Brain microvascular endothelial cell (primary cell): ENCODE measurements at regions not wholly inside any gene's neighbourhood (a gene's known extent, or its start where the extent isn't known, plus 50 kb on each side); places are given as distances from the start of the nearest gene placed in this dataset.
"Not testable (repeated sequence)": the region's sequence is repeated elsewhere in the genome, so short reads cannot be mapped to it uniquely, and the experiment has no call there.

Source experiments
- DNase-seq: peaks from one replicate; pipeline ENCODE4 v3.0.0-alpha.2; 2020
- H3K27ac ChIP-seq: fragments of 250-450 bp; sonication (Bioruptor Pico); 2 replicates; pipeline ENCODE4 v1.5.1; 2020; ENCODE audit warnings: mild to moderate bottlenecking, moderate library complexity
- H3K27me3 ChIP-seq: fragments of 250-450 bp; sonication (Bioruptor Pico); replicated peaks from 2 replicates; pipeline ENCODE4 v1.5.1; 2020; ENCODE audit warnings: mild to moderate bottlenecking
- H3K36me3 ChIP-seq: fragments of 250-450 bp; sonication (Bioruptor Pico); replicated peaks from 2 replicates; pipeline ENCODE4 v1.5.1; 2020; ENCODE audit warnings: mild to moderate bottlenecking
- H3K4me3 ChIP-seq: 2 replicates; pipeline ENCODE4 v1.5.1; 2011; ENCODE audit warnings: low read depth, mild to moderate bottlenecking, control low read depth, low read length, moderate library complexity
- in situ Hi-C: cut with HindIII; loops from 2 replicates; pipeline ENCODE4 v1.10.0; 2017; ENCODE audit warnings: low sequenced_read_pairs, low pct_ligation_motif_present
- TF ChIP-seq, protein P1 (sequence below): IDR thresholded peaks from 2 replicates; pipeline ENCODE4 v1.5.1; 2011; ENCODE audit warnings: low read depth, mild to moderate bottlenecking, moderate library complexity, low read length, control low read depth, inconsistent platforms; ENCODE audit errors: missing control alignments

DNA sequence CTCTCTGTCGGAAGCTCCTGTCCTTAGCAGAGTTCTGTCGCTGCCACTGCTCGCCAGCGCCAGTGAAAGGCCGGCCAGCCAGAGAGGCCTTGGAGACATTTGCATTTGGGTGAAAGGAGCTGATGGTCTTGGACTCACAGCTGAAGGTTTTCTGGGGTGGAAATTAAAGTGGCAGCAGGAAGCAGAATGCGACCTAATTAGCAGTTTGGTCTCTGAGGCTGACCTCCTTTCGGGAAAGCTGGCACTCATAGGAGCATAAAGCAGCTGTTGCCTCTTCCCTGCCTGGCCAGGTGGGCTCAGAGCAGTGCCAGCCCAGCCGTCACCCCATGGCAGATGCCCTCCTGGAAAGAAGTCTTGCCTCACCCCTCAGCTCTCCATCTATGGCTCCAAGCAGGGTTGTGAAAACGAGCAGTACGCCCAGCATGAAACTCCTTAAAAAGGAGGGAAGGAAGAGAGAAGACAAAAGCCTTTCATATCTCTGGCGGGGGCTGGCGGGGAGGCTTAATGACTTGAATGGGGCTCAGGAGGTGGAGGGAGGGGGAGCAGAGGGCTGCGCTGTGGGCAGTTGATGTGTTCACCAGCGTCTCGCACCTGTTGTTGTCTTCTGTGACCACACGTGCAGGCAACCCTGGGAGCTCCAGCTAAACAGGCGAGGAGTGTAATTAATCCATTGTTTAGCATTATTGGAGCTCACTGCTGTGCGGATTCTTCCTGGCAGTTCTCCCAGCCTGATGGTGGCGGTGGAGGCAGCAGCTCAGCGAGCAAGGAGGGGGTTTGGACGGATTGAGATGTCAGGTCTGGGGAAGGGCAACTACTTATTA, 264.0 kb downstream of the MID1IP1 start:
- TF ChIP-seq, protein P1, sequence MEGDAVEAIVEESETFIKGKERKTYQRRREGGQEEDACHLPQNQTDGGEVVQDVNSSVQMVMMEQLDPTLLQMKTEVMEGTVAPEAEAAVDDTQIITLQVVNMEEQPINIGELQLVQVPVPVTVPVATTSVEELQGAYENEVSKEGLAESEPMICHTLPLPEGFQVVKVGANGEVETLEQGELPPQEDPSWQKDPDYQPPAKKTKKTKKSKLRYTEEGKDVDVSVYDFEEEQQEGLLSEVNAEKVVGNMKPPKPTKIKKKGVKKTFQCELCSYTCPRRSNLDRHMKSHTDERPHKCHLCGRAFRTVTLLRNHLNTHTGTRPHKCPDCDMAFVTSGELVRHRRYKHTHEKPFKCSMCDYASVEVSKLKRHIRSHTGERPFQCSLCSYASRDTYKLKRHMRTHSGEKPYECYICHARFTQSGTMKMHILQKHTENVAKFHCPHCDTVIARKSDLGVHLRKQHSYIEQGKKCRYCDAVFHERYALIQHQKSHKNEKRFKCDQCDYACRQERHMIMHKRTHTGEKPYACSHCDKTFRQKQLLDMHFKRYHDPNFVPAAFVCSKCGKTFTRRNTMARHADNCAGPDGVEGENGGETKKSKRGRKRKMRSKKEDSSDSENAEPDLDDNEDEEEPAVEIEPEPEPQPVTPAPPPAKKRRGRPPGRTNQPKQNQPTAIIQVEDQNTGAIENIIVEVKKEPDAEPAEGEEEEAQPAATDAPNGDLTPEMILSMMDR, result no peak
- Histone ChIP-seq H3K27ac (no peak overlapping the region), H3K36me3 (no peaks in the 10 kb centered on the region), H3K4me3 (no peak overlapping the region), H3K27me3 (no peaks in the 10 kb centered on the region)
- in situ Hi-C loops, result no loop called here
- no peak for DNase-seq

DNA sequence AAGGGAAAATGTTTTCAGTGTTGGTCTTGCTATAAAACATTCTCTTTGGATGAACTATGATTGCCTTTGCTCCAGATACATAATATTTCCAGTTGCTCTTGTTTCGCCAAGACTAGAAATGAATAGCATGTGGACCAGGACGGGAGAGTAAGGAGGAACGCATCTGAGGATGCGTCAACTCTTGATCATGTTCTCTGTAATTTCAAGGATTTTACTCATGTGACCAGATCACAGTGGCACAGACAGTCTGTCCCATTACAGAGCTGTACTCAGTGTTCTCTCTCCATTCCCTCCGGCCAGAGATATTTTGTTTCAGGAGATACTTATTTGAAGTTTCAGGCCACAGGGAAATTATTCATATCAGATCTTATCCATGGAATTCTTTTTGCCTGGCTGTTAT, 266.6 kb downstream of the MID1IP1 start:
- TF ChIP-seq, protein P1, result no peak
- no peaks in the 10 kb centered on the region for H3K27me3 ChIP-seq
- H3K27ac ChIP-seq, result no peak overlapping the region
- DNase-seq, result no peak
- no peak overlapping the region for H3K4me3 ChIP-seq
- no peaks in the 10 kb centered on the region for H3K36me3 ChIP-seq
- in situ Hi-C loops, result no loop called here

DNA sequence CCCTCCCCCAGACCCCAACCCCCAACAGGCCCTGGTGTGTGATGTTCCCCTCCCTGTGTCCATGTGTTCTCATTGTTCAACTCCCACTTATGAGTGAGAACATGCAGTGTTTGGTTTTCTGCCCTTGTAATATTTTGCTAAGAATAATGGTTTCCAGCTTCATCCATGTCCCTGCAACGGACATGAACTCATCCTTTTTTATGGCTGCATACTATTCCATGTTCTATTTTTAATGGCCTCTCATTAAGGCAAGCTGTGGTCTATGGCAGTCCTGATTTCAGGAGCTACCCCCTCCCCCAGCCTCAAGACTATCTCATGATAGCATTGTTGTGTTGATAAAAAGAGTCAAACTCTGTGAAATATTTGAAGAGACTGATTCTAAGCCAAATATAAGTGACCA, 267.4 kb downstream of the MID1IP1 start:
- in situ Hi-C loops, H3K27me3 ChIP-seq, DNase-seq, H3K4me3 ChIP-seq, H3K36me3 ChIP-seq, H3K27ac ChIP-seq: not testable (repeated sequence)

DNA sequence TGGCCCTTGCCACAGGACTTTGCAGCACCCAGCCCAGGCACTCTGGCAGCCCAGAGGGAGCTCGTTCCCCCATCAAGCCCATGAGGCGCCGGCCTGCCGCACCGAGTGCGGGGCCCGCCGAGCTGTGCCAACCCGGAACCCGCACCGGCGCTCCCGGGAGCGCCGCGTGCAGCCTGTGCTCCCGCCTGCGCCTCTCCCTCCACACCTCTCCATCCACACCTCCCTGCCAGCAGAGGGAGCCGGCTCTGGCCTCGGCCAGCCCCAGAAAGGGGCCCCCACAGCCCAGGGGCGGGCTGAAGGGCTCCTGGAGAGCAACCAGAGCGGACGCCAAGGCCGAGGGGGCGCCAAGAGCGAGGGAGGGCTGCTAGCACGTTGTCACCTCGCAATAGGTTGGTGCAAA, 268.8 kb downstream of the MID1IP1 start:
- Histone ChIP-seq H3K27me3 (no peaks in the 10 kb centered on the region), H3K4me3 (no peak overlapping the region), H3K36me3 (no peaks in the 10 kb centered on the region), H3K27ac (no peak overlapping the region)
- in situ Hi-C loops, result no loop called here
- no peak for DNase-seq
- TF ChIP-seq, protein P1, result no peak

DNA sequence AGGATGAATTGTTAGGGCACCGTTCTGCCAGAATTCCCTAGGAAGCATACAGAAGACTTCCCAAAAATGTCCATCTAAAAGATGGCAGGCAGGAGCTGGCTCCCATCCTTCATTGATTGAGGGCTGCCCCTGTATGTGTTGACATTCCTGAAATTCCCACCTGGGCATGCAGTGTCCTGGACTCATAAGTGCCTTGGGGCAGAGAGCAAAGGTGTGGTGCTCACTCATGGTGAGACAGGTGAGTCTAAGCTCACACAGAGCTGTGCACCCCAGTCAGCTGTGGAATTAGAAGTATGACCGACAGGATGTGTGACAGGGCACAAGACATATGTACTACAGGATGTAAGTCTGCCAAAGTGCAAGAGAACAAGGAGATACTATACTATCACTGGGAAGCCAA, 271.9 kb downstream of the MID1IP1 start:
- no peak for DNase-seq
- Histone ChIP-seq H3K27ac (no peak overlapping the region), H3K36me3 (no peaks in the 10 kb centered on the region), H3K4me3 (no peak overlapping the region), H3K27me3 (no peaks in the 10 kb centered on the region)
- in situ Hi-C loops, result no loop called here
- TF ChIP-seq, protein P1, result no peak

DNA sequence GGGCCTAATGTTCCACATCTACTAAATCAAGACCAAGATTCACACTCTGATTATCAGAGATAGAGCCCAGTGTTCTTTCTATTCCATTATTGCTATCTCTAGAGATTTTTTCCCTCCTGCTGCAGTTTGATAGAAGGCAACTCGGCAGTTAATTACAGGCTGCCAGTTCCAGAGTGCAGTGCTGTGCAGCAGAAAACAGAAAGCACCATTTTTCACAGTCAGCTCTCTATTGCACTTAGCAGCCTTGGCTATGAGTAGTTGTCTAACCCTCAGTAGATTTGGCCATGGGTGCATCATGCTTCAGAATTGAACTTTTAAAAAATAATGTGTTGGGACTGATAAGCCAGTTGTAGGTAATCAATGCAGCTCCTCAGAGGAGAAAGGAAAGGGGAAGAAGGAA, 295.3 kb downstream of the MID1IP1 start:
- no peak for DNase-seq
- Histone ChIP-seq H3K27ac (no peak overlapping the region), H3K27me3 (no peaks in the 10 kb centered on the region), H3K36me3 (no peaks in the 10 kb centered on the region), H3K4me3 (no peak overlapping the region)
- TF ChIP-seq, protein P1, result no peak
- in situ Hi-C loops, result no loop called here
